ENCODE measurements at regions not wholly inside any gene's neighbourhood (a gene's known extent, or its start where the extent isn't known, plus 50 kb on each side); places are given as distances from the start of the nearest gene placed in this dataset.
"Not testable (repeated sequence)": the region's sequence is repeated elsewhere in the genome, so short reads cannot be mapped to it uniquely, and the experiment has no call there.

DNA sequence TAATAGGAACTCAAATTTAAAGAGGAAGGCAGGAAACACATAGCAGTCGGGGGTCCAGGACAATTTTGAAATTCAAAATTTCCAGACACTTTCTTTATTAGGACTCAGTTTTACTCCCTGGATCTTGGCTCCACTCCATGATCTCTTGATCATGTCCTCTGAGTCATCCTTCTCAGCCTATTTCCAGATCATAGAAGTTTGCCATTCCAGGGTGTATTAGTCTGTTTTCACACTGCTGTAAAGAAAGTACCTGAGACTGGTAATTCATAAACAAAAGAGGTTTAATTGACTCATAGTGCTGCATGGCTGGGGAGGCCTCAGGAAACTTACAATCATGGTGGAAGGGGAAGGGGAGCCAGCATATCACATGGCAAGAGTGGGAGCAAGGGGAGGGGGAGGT lies 564.7 kb upstream of the ACTRT1 start:
- peak; percentile 7 for DNase-seq (ENCODE audit: low read depth)

DNA sequence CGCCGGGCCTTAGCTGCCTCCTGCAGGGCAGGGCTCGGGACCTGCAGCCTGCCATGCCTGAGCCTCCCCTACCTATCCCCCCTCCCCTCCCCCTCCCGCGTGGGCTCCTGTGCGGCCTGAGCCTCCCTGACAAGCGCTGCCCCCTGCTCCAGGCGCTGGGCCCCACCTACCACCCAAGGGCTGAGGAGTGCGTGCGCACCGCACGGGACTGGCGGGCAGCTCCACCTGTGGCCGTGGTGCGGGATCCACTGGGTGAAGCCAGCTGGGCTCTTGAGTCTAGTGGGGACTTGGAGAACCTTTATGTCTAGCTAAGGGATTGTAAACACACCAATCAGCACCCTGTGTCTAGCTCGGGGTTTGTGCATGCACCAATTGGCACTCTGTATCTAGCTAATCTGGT lies 554.6 kb upstream of the ACTRT1 start:
- not testable (repeated sequence) for DNase-seq (ENCODE audit: low read depth)

DNA sequence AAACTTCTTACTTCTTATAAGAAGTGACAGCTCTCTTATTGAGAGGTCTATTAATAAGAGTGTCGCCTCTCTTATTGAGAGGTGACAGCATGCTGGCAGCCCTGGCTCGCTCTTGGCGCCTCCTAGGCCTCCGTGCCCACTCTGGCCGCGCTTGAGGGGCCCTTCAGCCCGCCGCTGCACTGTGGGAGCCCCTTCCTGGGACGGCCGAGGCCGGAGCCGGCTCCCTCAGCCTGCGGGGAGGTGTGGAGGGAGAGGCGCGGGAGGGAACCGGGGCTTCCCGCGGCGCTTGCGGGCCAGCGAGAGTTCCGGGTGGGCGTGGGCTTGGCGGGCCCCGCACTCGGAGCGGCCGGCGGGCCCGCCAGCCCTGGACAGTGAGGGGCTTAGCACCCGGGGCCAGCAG lies 554.2 kb upstream of the ACTRT1 start:
- DNase-seq (ENCODE audit: low read depth) = not testable (repeated sequence)

DNA sequence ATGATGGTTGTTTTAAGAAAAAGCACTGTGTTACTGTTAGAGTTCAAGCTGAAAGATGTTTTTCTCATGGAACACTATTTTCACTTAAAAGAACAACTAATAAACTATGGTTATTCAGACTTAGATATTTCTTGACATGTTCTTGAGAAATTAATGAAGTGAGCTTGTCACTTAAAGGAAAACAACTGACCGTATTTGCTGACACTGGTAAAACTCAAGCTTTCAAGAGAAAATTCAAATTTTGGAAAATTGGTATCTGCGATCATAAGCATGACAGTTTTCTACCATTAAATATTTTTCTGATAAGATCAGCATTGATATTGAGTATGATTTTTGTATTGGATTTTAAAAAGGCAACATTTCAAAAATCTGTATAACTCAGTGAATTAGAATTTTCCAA lies 549.5 kb upstream of the ACTRT1 start:
- DNase-seq (ENCODE audit: low read depth) = no peak

DNA sequence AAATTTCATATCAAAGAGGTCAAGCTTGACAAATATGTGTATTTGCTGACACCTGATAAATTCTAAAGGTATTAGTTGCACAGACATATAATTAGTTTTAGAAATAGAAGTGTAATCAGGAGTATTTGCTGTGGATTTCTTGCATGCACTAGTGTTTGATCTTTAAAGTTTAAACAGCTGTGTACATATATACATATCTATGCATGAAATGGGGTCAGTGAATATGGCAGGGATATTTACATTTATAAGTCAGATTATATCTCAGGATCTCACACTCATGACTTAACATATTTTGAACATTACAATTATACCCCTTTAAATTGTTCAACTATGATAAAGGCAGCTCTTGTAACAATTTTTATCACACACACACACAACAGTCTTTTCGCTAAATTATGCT lies 547.4 kb upstream of the ACTRT1 start:
- no peak for DNase-seq (ENCODE audit: low read depth)

DNA sequence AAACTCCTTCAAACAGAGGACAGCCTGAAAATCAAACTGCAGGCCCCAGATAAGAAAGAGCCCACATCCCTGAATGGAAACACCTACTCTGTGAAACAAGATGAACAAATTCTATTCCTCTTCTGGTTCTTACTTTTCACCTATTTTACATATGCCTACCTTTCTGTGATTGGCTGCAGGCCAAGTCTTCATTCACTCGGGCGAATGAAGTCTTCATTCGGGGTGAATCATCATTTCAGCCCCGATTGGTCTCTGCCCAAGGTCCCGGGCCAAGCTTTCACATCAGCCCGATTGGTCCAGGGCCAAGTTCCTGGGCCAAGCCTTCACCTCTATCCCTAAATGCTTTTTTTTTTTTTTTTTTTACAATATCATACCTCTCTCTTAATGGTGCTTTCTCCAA lies 529.8 kb upstream of the ACTRT1 start:
- no peak for DNase-seq (ENCODE audit: low read depth)

DNA sequence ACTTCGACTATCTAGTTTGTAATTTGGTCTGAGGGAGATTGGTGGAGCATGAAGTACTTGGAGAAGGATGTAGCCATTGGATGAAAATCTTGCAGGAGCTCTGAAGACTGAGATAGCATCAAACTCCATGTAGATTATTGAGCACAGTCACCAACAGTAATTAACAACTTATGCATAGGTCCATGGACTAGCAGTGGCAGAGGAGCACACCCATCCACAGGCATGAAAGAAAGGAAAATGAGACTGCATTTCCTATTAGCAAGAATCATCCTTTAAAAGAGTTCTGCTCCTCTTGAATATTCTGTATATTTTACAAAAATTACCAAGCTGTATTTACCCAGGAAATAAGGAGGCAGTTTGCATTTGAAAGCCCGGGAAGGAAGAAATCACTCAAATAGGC lies 529.4 kb upstream of the ACTRT1 start:
- DNase-seq (ENCODE audit: low read depth) = no peak

DNA sequence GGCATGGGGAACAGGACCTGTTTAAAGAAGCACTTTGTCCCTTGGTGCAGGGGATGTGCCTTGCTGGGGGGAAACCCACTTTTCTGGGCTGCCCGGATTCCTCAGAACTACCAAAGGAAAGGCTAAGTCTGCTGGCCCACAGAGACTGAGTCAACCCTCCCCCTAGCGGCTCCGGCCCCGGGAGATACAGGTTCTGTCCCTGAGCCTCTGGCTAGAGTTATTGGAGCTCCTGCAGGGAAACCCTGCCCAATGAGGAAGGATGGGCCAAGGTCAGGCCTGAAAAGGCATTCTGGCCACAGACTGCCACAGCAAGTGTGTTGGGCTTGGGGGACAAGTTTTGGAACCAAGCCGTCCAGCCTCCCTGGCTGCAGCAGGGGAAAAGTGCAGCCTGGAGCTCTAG lies 490.9 kb upstream of the ACTRT1 start:
- no peak for DNase-seq (ENCODE audit: low read depth)

DNA sequence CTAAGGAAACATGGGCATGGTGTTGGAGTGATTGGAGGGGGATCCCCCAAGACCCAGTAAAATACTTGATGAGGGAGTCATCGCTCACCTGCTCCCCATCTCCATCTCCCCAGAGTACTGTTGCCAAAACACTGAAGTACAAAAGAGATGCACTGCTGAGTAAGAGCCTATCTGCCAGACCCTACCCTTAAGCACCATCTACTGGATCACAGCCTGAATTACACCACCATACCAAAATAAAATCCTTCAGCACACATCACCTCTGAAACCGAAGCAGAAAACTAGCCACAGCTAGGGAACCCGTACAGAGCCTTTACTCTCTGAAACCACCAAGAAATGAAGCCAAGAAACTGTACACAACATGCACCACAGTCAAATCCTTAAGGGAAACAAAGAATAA lies 466.3 kb upstream of the ACTRT1 start:
- DNase-seq (ENCODE audit: low read depth) = peak; percentile 18

DNA sequence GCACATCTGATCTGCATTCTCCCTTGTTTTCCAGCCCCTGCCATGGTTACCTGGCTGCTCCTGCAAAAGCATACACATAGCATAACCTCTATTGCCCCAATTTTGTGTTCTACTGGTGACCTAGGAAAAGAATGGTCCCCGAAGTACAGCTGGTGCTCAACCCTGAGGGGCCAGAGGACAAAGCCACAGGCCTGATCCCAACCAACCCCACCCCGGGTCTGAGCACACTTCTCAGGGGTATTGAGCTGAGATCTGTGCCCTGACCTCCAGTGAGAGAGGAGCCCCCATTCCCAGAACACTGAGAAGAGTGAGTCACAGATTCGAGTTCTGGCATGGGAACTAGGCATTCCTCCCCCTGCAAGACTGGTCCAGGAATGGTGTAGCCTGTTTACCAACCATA lies 465.5 kb upstream of the ACTRT1 start:
- no peak for DNase-seq (ENCODE audit: low read depth)

DNA sequence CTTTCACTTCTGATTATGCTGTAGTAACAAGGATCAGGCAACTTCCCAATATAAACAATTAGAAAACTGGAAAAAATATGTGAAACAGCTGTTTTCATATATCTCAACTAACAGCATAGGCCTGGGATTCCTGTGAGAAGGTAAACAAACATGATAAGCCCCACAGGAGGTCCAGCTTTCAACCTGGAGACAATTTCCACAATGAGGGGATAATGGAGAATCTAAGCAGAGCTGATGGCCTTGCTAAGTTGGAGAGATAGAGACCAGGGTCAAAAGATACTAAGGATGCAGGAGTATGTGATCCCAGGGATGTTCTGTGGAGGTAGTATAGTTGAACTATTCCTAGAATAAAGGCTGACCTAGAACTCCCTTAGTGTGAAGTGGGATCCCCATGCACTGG lies 452.3 kb upstream of the ACTRT1 start:
- DNase-seq (ENCODE audit: low read depth) = no peak

DNA sequence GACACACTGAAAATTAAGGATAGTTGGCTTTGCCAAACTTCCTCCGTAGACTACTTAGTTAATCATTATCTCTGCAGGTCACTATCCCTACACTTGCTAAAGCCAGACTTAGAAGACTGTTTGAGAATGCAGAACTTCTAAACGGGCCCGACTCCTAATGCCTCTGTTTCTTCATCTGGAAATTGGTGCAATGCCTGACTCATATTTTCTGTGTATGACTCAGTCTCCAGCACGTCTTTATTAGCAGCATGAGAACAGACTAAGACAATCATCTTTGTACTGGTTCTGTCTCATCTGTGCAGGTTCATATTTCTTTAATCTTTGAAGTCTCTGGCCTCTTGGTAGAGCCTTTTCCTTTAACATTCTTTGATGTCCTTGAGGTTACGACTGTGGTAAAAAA lies 411.9 kb upstream of the ACTRT1 start:
- peak; percentile 74 for DNase-seq (ENCODE audit: low read depth)

DNA sequence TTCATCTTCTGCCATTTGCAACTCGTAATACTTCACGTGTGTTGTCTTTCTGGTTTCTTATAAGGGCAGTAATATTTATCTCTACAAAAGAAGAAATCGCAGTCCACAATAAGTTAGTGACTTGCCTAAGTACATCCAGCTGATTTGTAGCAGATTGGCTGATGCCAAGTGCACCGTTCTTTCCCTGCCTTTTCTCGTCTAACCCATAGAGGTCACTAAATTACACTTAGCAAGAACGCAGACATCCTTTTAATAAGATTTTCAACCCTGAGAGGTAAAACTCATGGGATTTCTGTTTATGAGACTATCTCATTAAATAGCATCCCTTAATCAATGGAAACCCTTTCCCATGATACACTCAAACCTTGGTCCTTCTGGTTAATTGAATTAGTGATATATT lies 408.6 kb upstream of the ACTRT1 start:
- DNase-seq (ENCODE audit: low read depth) = peak; percentile 1

DNA sequence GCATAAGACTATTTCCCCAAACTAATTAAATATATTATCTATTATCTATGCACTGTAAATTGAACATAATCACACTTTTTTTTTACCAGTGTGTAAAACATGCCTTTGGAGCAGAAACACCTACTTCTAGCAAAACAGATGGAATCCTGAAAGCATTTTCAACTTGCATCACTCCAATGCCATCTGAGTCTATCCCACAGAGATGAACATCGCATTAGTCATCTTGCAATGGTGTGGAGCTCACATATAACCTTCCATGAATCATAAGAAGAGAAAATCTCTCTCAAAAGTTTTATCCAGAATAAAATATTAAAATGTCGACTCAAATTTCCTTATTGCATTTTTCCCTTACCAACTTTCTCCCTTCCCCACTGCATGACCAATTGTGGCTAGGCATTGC lies 406.7 kb upstream of the ACTRT1 start:
- peak; percentile 72 for DNase-seq (ENCODE audit: low read depth)

DNA sequence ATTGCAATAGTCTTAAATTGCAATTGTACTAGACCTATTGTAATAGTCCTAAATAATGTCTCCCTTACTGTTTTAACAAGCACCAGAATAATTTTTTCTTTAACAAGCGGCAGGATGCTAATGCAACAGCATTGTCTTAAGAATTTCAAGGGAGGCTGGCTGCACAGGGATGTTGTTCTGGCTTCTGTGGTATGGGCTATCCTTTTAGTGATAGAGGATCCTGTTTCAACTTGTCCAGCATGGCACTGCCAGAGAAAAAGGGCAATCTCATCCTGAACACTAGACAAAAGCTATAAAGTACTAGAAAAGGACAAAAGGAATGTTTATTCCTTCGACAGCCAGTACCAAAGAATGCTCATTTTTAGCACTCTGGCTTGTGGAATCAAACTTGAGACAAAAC lies 405.5 kb upstream of the ACTRT1 start:
- no peak for DNase-seq (ENCODE audit: low read depth)

DNA sequence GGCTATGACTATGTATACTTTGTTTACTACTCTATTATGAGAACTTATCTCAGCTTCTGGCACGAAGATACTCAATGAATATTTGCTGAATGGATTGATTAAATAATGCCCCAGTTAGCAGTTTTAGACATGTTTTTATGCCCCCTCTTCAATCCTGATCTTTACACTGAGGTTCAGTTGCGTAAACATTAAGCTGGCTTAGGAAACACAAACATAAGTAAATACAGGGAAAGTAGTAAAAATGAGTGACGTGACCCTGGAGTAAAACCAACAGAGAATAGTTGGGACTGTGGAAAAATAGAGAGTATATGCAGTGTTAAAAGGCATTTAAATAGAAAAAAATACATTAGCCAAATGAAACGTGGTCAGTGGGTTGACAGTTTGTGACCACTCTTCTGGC lies 387.0 kb upstream of the ACTRT1 start:
- DNase-seq (ENCODE audit: low read depth) = no peak

DNA sequence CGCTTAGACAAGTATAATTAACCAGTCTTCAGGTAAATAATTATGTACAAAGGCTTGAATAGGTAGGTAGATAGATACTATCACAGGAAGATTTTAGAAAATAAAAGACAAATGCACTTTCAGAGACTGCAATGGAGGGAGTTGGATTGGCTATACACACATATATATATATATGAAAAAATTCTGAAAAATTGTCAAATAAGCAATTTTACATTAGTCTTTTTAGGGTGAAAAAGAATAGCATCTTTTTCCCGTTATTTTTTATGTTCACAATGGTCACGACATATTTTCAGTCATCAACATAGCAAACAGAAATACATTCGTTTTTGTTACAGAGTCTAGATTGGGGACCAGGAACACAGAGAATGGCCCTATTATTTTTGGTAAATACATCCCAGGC lies 385.9 kb upstream of the ACTRT1 start:
- no peak for DNase-seq (ENCODE audit: low read depth)

DNA sequence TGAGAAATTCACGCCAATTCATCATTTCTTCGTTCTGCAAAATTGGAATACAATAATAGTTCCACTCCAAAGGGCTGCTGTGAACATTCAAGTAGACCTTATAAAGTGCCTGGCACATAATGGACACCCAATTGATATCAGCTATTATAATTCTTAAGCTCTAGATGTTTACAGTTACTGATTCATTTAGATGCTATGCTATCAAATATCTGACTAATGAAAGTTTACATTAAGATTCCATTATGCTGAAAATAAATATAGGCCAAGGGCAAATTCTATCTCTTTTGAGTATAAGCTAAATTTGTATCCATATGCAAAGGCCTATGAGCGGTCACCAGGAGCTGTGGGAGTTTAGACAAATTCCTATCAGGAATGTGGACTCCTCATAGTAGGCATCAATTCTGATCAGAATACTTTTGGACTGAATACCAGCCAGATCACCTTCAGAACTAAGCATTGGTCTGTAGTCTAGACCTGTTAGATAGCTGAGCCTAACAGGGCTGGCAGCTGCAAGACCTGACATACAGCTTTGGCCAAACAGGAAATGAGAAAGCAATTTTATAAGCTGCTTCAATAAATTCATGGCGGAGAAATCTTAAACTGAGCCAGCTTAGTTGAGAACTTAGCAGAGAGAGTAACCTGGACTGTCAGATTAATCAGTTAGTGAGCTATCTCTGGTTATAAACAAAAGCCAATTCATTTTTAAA lies 384.3 kb upstream of the ACTRT1 start:
- no peak for DNase-seq (ENCODE audit: low read depth)

DNA sequence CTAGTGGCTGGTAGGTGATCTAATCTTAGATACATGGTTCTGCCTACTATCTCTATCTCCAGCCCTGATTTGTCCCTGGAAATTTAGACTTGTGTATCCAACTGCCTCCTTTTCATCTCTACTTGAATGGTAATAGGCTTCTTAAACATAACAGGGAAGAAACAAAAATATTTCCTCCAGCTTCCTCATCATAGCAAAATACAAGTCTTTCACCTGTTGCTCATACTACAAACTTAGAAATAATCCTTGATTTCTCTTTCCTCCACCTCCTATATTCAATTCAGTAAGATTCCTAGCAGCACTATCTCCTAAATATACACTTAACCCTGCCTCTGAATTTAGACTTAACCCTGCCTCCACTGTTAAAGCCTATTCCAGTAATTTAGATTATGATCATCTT lies 373.3 kb upstream of the ACTRT1 start:
- no peak for DNase-seq (ENCODE audit: low read depth)

DNA sequence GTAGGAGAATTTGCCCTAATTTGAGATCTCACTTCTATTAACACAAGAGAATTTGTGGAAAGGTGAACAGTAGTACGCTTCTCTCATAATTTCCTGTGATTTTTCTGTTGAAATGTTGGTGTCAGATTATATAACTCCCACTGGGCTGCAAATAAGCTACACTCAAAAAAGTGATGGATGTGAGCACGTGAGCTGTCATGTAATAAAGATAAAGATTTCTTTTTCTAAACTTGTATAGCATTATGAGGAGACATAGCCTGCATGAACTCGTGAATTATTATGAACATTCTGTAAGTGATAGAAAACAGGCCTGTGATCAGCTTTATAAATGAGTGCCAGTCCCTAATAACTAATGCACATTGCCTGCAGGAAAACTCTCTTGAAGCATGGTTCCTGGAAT lies 356.6 kb upstream of the ACTRT1 start:
- no peak for DNase-seq (ENCODE audit: low read depth)

DNA sequence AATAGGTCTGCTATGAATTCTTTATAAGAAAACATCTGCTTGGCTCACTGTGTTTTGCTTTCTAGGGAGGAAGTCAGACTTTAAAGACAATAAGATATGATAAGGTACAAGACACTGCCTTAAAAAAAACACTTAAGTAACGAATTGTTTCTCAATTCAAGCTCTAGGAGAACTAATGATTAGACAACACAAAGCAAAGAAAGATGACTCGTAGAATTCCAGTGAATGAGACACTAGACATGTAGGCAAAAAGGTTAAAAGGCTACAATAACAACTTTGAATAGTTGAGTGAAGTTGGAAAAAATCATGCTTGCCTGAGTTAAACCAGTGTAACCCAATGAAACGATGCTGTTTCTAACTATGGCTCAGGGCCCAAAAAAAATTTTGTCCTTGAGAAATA lies 344.4 kb upstream of the ACTRT1 start:
- DNase-seq (ENCODE audit: low read depth) = peak; percentile 70

DNA sequence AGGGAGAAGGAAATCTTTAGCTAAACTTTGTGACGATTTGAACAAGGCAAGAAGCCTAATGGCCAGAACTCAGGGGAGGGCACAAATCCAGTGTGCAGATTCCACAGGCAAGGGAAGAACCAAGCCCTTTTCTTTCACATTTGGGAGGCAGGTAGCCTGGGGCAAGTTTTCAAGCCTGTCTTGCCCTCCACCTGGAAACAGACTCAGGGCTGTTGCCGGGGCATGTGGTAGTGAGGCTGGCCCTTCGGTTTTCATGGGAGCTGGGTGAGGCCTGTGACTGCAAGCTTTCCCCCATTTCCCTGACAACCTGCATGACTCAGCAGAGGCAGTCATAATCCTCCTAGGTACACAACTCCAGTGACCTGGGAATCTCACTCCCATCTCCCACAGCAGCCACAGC lies 331.6 kb upstream of the ACTRT1 start:
- DNase-seq (ENCODE audit: low read depth) = peak; percentile 11

DNA sequence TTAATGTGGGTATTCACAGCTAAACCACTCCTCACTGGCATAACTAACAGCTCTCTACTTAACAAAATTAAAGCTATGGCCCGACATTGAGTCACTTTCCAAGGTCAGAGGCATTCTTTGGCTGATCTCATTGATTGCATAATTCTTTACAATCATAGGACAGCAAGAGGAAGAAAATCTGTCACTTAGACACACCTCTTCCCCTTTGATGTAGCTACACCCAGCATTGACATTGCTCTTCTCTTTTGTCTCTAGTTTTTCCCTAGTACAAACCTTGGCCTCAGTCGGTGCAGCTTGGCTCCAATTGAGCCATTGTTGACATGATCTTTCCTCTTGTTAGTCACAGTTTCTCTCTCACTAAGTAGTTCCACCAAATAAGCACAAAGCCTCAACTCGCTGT lies 313.3 kb upstream of the ACTRT1 start:
- DNase-seq (ENCODE audit: low read depth) = no peak

DNA sequence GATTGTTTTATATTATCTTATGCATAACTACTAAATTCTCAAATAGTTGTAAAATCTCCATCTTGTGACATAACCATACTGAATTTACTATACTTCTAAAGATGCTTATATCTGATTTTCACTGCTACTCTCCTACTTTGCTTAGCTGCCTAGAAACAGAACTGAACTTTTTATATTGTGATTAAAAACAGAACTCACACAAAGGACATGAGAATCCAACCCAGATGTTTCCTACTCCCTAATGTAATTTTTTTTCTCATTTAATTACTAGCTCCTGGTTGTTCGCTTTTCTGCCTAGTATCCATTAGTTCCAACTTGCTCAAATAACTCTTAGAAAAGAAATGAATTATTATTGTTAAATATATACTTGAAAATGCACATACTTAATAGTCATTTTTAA lies 283.5 kb upstream of the ACTRT1 start:
- no peak for DNase-seq (ENCODE audit: low read depth)

DNA sequence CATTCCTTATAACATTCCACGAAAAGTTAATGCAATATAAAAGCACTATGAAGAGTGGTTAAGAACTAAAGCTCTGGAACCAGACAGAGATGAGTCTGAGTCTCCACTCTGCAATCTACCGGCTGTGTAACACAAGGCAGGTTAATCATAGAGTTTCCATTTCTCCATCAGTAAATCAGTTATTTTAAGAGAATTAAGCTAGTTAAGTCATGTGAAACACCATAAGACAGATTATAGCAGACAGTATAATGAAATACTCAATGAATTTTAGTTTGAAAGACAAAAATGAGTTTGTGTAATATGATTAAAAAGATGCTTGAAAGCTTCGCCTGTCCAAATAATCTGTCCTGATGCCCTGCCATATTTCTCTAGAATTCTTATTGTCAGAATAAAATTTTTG lies 282.6 kb upstream of the ACTRT1 start:
- no peak for DNase-seq (ENCODE audit: low read depth)
